Right forelimb (tissue), 1 donor: ENCODE measurements at regions not wholly inside any gene's neighbourhood (a gene's known extent, or its start where the extent isn't known, plus 50 kb on each side); places are given as distances from the start of the nearest gene placed in this dataset.
"Not testable (repeated sequence)": the region's sequence is repeated elsewhere in the genome, so short reads cannot be mapped to it uniquely, and the experiment has no call there.

ENCODE experiments used
- DNase-seq: peaks from one replicate; pipeline ENCODE4 v3.0.0-alpha.2; 2018

GRCh38 chr2:132332345-132333033 lies 84.1 kb upstream of the GPR39 start:
- DNase-seq: not testable (repeated sequence)

GRCh38 chr2:132337135-132337534 lies 79.5 kb upstream of the GPR39 start:
- not testable (repeated sequence) for DNase-seq

GRCh38 chr2:132337844-132338243 lies 78.8 kb upstream of the GPR39 start:
- not testable (repeated sequence) for DNase-seq

GRCh38 chr2:132347041-132347780 lies 69.4 kb upstream of the GPR39 start:
- DNase-seq: peak; percentile 77

DNA sequence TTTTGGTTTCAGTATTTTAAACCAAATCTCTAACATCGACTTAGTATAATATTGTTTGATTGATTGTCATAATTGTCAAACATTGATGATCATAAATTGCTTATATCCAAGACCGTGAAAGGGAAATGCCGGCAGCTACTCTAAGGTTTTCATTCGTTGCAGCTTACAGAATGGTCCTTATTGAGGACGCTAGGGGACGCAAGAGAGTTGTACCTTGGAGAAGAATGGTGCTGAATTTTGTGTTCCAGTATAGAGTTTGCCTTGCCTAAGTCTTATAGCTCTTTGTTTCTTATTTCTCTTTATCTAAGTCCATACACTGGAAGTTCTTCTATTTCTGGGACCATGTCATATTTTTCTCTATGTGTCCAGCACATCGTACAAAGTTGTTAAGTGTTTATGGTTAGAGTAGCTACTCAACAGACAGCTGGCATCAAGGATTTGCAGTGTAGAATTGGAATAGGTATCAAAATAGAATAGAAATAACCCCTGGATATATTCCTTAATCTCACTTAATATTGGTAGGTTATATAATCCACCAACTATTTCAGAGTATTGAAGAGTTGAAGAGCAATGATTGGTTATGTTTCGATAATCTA lies 67.4 kb upstream of the GPR39 start:
- DNase-seq: not testable (repeated sequence)

DNA sequence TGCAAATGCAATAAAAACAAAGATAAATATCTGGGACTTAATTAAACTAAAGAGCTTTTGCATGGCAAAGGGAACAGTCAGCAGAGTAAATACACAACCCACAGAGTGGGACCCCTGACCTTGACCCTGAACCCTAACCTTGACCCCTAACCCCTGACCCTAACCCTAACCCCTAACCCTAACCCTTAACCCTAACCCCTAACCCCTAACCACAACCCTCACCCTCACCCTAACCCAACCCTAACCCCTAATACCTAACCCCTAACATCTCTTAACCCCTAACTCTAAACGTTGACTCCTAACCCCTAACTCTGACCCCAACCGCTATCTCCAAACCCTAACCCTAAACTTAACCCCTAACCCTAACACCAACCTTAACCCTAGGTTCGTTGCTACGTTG lies 64.9 kb upstream of the GPR39 start:
- not testable (repeated sequence) for DNase-seq

DNA sequence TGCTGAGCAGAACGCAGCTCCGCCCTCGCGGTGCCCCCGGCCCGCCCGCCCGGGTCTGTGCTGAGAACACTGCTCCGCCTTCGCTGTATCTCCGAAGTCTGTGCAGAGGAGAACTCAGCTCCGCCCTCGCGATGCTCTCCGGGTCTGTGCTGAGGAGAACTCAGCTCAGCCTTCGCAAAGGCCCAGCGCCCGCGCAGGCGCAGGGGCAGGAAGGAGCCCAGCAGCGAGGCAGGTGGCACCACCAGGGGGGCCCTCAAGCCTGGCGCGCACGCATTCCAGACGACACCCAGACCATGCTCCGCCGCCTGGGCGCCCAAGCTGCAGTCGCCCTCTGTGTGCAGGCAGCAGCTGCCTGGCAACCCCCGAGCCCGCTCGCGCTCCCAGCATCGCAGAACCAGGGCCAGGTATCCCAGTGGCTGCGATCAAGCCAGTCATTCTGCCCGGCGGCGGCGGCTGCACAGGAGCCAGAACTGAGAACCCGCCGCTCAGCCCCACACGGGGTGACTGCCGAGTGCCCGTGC lies 64.1 kb upstream of the GPR39 start:
- DNase-seq: peak; percentile 51

- peak; percentile 51 for DNase-seq
Observed at GRCh38 chr2:132353380-132353779, 63.2 kb upstream of the GPR39 start.

DNA sequence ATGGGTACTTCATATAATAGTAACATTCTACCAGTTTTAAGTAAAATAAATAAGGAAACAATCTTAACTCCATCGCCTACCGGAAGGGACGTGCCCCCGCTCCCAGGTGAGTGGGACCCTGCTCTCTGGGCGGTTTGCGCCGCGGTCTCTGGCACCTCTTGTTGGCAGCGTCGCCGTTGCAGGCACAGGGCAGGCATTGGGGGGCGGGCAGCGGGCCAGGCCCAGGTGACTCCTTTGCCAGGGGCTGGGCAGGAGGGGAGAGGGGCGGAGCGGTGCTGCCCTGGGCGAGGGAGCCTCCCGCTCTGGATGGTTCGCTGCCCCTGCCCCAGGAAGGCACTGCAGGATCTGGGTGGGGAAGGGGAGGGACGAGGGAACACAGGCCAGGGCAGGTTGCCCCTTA lies 55.6 kb upstream of the GPR39 start:
- not testable (repeated sequence) for DNase-seq

- DNase-seq: not testable (repeated sequence)
Observed at GRCh38 chr2:132361498-132361897, 55.1 kb upstream of the GPR39 start.

GRCh38 chr2:132363352-132363751 lies 53.3 kb upstream of the GPR39 start:
- not testable (repeated sequence) for DNase-seq

- DNase-seq: not testable (repeated sequence)
Observed at GRCh38 chr2:132365963-132366362, 50.6 kb upstream of the GPR39 start.

DNA sequence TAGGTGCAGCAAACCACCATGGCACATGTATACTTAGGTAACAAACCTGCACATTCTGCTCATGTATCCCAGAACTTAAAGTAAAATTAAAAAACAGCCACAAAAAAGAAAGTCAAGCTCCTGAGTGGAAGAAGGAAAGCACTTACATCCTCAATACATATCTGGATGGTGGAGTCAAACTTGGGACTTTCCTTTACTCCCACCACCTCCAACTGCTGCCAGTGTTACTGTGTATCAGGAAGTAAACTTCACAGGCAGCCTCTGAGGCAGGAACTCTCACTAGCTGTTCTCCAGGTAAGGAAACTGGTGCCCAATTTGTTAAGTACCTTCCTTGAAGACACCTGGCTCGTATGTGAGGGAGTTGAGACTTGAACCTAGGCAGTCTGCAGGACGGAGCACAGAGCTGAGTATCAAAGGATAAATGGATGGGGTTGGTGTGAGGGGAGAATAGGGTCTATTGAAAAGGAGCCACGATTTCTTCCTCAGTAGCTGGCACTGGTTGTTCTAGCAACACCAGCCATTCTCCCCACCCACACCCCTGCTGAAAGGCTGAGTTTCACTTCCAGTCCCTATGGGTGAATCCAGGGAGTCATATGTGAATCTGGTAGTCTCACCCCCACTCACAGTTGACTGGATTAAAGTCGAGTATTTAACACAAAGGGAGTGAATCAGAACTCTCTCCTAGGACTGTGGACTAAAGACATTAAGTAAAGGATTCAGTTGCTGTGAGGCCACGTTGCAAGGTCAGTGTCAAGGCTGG lies 50.0 kb upstream of the GPR39 start:
- DNase-seq: no peak
